RWPE2 (cell line): ENCODE measurements at regions not wholly inside any gene's neighbourhood (a gene's known extent, or its start where the extent isn't known, plus 50 kb on each side); places are given as distances from the start of the nearest gene placed in this dataset.

Source experiments
- ATAC-seq: fragments of 200-7000 bp; cut with Tn5 transposase; 3 replicates; pipeline ENCODE4 v1.9.1; 2021; ENCODE audit warnings: low read depth
- DNase-seq: peaks from one replicate; pipeline ENCODE4 v3.0.0-alpha.2; 2020; ENCODE audit warnings: low spot score
- H3K27ac ChIP-seq: fragments of 450-650 bp; 2 replicates; pipeline ENCODE4 v1.5.1; 2017; ENCODE audit warnings: mild to moderate bottlenecking; ENCODE audit not compliant: poor library complexity, severe bottlenecking
- H3K27me3 ChIP-seq: fragments of 250-450 bp; sonication (Bioruptor Pico); 2 replicates; pipeline ENCODE4 v1.5.1; 2021; ENCODE audit warnings: mild to moderate bottlenecking, moderate library complexity; ENCODE audit not compliant: insufficient read depth, poor library complexity, severe bottlenecking
- H3K36me3 ChIP-seq: fragments of 250-450 bp; sonication (Bioruptor Pico); 2 replicates; pipeline ENCODE4 v1.5.1; 2020; ENCODE audit warnings: low read depth, mild to moderate bottlenecking, moderate library complexity
- H3K4me1 ChIP-seq: fragments of 250-450 bp; sonication (Bioruptor Pico); 2 replicates; pipeline ENCODE4 v1.5.1; 2021; ENCODE audit warnings: mild to moderate bottlenecking, moderate library complexity; ENCODE audit not compliant: insufficient read depth, poor library complexity, severe bottlenecking
- H3K4me3 ChIP-seq: fragments of 250-450 bp; sonication (Bioruptor Pico); 2 replicates; pipeline ENCODE4 v1.5.1; 2021; ENCODE audit warnings: mild to moderate bottlenecking, moderate library complexity; ENCODE audit not compliant: severe bottlenecking
- H3K9me3 ChIP-seq: fragments of 250-450 bp; sonication (Bioruptor Pico); 2 replicates; pipeline ENCODE4 v1.5.1; 2021; ENCODE audit warnings: mild to moderate bottlenecking, moderate library complexity; ENCODE audit not compliant: severe bottlenecking
- CTCF ChIP-seq: fragments of 450-650 bp; IDR thresholded peaks from one replicate; pipeline ENCODE4 v1.5.1; 2017; ENCODE audit warnings: mild to moderate bottlenecking, moderate library complexity; ENCODE audit not compliant: poor library complexity, severe bottlenecking

GRCh38 chr9:99624499-99625233, 197.0 kb upstream of the NR4A3 start:
- no peak overlapping the region for H3K27ac ChIP-seq
- no peaks in the 10 kb centered on the region for H3K4me1 ChIP-seq
- DNase-seq (no peak), ATAC-seq (no peak)
- H3K27me3 ChIP-seq = no peaks in the 10 kb centered on the region
- no peaks in the 10 kb centered on the region for H3K9me3 ChIP-seq
- H3K36me3 ChIP-seq = no peaks in the 10 kb centered on the region
- no peak overlapping the region for H3K4me3 ChIP-seq
- no peak for TF ChIP-seq CTCF

DNA sequence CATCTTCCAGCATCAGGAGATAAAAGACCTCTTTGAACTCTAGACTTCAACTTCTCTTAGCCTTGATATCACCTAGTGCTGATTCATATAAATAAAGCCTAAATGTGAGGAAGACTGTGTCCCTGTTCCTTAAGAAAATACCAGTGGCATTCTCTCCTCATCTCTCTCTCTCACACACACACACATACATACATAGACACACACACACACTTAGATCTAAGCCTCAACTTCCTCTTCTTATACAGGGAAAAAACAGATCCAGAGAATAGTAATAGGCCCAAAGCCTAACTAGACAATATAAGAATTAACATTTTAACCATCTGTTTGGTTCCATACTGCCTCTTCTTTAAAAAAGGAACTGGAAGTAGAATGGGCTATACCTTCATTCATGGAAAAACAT, 195.3 kb upstream of the NR4A3 start:
- H3K4me1 ChIP-seq = no peaks in the 10 kb centered on the region
- no peaks in the 10 kb centered on the region for H3K36me3 ChIP-seq
- H3K4me3 ChIP-seq = no peak overlapping the region
- no peak overlapping the region for H3K27ac ChIP-seq
- ATAC-seq (no peak), DNase-seq (no peak)
- no peak for TF ChIP-seq CTCF
- H3K9me3 ChIP-seq = no peaks in the 10 kb centered on the region
- no peaks in the 10 kb centered on the region for H3K27me3 ChIP-seq

DNA sequence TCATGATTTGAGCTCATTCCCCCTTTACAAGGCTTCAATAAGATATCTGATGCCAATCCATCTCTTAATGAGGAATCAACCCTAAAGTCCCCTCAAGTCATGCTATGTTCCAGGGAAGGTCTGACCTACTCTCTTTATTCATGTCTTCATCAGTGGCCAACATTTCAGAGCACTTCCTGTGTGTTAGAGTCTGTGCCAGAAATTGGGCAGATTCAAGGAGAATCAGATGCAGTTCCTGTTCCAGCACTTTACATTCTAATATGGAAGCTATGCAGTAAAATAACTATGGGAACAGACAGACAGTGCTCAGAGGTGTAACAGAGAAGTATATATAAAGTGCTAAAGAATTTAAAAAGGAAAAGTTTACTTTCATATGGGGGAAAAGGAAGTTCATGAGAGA, 193.4 kb upstream of the NR4A3 start:
- ATAC-seq = no peak
- Histone ChIP-seq H3K9me3 (no peaks in the 10 kb centered on the region), H3K27ac (no peak overlapping the region), H3K4me3 (no peak overlapping the region), H3K36me3 (no peaks in the 10 kb centered on the region), H3K27me3 (no peaks in the 10 kb centered on the region), H3K4me1 (no peaks in the 10 kb centered on the region)
- TF ChIP-seq CTCF = no peak
- DNase-seq = no peak

GRCh38 chr9:99628849-99629620, 192.7 kb upstream of the NR4A3 start:
- DNase-seq (no peak), ATAC-seq (no peak)
- TF ChIP-seq CTCF = no peak
- Histone ChIP-seq H3K27me3 (no peaks in the 10 kb centered on the region), H3K4me1 (no peaks in the 10 kb centered on the region), H3K4me3 (no peak overlapping the region), H3K9me3 (no peaks in the 10 kb centered on the region), H3K27ac (no peak overlapping the region), H3K36me3 (no peaks in the 10 kb centered on the region)
